AG09309 (cell line): ENCODE measurements at regions not wholly inside any gene's neighbourhood (a gene's known extent, or its start where the extent isn't known, plus 50 kb on each side); places are given as distances from the start of the nearest gene placed in this dataset.
A peak's percentile ranks its signal among the peaks of the same experiment; 100 is the strongest.

Experiments
- DNase-seq: peaks from one replicate; pipeline ENCODE4 v3.0.0-alpha.2; 2010; ENCODE audit warnings: low read depth
- H3K4me3 ChIP-seq: 2 replicates; pipeline ENCODE4 v1.5.1; 2011; ENCODE audit warnings: mild to moderate bottlenecking, low read depth, low read length, moderate library complexity; ENCODE audit not compliant: control insufficient read depth
- TF ChIP-seq, protein P1 (sequence below): IDR thresholded peaks from 2 replicates; pipeline ENCODE4 v1.5.1; 2011; ENCODE audit warnings: mild to moderate bottlenecking, low read depth, low read length, inconsistent platforms; ENCODE audit not compliant: insufficient read depth, control insufficient read depth; ENCODE audit errors: missing control alignments

GRCh38 chr6:77036400-77036799 lies 426.9 kb downstream of the HTR1B start:
- no peak for DNase-seq
- H3K4me3 ChIP-seq: no peak overlapping the region
- TF ChIP-seq, protein P1, sequence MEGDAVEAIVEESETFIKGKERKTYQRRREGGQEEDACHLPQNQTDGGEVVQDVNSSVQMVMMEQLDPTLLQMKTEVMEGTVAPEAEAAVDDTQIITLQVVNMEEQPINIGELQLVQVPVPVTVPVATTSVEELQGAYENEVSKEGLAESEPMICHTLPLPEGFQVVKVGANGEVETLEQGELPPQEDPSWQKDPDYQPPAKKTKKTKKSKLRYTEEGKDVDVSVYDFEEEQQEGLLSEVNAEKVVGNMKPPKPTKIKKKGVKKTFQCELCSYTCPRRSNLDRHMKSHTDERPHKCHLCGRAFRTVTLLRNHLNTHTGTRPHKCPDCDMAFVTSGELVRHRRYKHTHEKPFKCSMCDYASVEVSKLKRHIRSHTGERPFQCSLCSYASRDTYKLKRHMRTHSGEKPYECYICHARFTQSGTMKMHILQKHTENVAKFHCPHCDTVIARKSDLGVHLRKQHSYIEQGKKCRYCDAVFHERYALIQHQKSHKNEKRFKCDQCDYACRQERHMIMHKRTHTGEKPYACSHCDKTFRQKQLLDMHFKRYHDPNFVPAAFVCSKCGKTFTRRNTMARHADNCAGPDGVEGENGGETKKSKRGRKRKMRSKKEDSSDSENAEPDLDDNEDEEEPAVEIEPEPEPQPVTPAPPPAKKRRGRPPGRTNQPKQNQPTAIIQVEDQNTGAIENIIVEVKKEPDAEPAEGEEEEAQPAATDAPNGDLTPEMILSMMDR: no peak

GRCh38 chr6:77034161-77034560 lies 429.1 kb downstream of the HTR1B start:
- DNase-seq: peak; percentile 83
- no peak overlapping the region for H3K4me3 ChIP-seq
- TF ChIP-seq, protein P1: no peak

DNA sequence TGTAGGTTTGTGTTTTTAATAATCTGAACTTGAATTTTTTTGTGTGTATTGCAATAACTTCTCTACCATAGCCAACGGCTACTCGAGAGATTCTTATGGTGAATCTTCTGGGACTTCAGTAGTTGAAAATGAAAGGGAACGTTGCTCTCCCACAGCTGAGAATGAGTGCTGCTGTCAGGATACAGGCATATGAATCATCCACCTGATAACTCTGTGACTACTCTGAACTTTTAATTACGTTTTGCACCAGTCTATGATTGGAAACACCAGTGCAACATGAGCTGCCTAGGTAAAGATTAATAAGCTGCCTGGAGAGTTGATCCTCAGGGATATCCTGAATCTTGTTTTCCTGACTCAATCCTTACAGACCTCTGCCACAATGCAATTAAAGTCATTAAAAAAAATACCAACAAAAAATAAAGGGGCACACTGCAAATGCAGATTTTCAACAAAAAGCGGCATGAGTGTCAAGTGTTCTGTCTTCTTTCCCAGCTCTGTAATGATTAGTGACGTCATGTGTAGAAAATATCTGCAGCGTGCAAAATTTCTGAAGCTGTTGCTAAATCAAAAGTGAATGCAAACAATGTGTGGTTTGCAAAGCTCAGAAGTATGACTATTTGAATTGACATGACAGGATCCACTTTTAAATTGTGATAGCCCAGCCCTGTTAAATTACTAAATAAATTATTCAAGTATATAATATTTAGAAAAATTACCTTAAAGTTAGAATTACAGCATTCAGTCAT lies 432.2 kb downstream of the HTR1B start:
- no peak overlapping the region for H3K4me3 ChIP-seq
- no peak for DNase-seq
- TF ChIP-seq, protein P1: no peak

- TF ChIP-seq, protein P1: no peak
- no peak overlapping the region for H3K4me3 ChIP-seq
- no peak for DNase-seq
Observed at GRCh38 chr6:77026341-77026740, 436.9 kb downstream of the HTR1B start.

- DNase-seq: no peak
- H3K4me3 ChIP-seq: no peak overlapping the region
- TF ChIP-seq, protein P1: no peak
Observed at GRCh38 chr6:77025736-77026223, 437.5 kb downstream of the HTR1B start.

GRCh38 chr6:77021778-77022177 lies 441.5 kb downstream of the HTR1B start:
- TF ChIP-seq, protein P1: no peak
- H3K4me3 ChIP-seq: no peak overlapping the region
- DNase-seq: no peak
